HG03469 (cell line): ENCODE measurements at regions not wholly inside any gene's neighbourhood (a gene's known extent, or its start where the extent isn't known, plus 50 kb on each side); places are given as distances from the start of the nearest gene placed in this dataset.

Source experiments
- ATAC-seq: cut with Tn5 transposase; IDR thresholded peaks from one replicate; pipeline ENCODE4 v1.9.1; 2021; ENCODE audit warnings: mild to moderate bottlenecking, moderate library complexity, moderate number of reproducible peaks; ENCODE audit not compliant: unreplicated experiment

DNA sequence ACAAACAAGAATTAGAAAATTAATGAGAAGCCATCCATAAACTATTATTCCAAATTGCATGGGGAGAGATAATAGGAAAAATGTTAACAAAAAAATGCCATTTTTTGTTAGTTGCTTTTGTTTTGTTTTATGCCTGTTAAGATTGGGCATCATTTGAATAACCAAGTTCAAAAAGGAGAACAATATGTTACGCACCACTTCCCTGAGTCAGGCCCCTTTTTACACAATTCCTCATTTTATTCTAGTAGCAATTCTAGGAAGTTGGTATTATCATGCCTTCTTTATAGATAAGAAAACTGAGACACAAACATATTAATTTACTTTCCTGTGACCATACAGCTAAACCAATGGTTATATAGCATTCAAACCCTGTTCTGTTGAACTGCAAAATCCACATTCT, 736.9 kb upstream of the CCDC54 start:
- no peak for ATAC-seq

DNA sequence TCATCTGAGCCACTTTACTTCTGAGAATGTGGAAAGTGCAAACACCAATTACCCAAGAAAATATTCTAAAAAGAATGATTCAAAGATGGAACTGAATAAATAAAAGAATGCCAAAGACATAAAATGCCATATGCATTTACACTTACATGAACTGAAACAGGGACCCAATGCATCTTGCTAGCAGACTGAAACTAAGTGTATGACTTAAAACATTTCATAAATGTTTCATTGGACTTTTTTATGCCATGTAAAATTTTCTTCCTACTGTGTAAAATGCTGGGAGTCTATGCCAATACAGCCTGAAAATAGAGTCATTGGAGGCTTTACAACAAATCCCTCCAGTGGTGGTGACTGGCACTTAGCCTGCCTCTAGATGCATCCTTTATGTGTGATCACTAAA, 735.1 kb upstream of the CCDC54 start:
- no peak for ATAC-seq

DNA sequence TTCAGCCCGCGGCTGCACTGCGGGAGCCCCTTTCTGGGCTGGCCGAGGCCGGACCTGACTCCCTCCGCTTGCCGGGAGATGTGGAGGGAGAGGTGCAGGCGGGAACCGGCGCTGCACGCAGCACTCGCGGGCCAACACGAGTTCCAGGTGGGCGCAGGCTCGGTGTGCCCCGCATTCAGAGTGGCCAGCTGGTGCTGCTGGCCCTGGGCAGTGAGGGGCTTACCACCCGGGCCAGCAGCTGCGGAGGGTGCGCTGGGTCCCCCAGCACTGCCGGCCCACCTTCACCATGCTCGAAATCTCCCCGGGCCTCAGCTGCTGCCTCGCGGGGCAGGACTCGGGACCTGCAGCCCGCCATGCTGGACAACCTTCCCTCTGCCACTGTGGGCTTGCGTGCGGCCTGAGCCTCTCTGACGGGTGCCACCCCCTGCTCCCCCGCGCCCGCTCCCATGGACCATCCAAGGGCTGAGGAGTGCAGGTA, 733.5 kb upstream of the CCDC54 start:
- ATAC-seq: no peak

DNA sequence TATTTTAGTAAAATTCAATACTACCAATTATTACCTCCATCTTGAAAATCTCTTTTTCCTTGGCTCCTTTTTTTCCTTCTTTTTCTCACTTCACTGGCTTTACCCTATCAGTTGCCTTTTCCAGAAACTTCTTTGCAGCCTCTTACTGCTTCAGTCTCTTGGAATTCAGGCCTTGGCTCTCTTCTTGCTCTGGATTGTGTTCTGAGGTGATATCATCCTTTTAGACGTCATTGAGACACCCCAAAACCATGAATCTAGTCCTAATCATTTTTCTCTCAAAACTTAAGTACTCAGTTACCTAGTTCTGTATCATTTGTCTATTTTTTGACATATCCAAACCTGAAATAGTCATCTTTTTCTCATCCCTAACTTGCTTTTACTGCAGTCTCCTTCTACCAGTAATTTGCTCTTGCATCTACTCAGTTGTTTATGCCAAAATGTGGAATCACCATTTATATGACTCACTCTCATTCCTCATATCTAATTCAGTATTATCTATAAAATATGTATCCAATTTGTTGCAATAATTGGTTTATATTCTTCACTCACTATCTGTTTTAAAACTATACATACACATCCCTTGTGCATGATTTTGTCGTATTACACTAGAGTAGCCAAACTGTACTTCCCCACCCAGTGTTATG, 703.2 kb upstream of the CCDC54 start:
- no peak for ATAC-seq

DNA sequence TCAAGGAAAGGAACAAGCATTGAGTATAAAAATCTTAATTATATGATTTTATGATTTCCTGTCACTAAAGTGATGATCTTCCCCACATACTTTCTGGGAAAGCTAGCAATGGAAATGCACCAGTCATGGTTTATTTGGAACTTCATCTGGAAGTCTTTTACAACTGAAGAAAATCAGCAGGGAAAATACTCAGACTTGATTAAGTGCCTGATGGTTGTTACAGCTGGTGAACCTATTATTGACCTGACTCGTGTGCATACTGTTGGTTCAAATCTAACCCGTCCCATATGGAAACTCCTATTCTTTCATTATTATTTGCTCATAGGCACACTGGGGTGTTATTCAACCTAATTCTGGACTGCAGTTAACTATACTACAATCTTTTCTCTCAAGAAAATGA, 701.8 kb upstream of the CCDC54 start:
- no peak for ATAC-seq

DNA sequence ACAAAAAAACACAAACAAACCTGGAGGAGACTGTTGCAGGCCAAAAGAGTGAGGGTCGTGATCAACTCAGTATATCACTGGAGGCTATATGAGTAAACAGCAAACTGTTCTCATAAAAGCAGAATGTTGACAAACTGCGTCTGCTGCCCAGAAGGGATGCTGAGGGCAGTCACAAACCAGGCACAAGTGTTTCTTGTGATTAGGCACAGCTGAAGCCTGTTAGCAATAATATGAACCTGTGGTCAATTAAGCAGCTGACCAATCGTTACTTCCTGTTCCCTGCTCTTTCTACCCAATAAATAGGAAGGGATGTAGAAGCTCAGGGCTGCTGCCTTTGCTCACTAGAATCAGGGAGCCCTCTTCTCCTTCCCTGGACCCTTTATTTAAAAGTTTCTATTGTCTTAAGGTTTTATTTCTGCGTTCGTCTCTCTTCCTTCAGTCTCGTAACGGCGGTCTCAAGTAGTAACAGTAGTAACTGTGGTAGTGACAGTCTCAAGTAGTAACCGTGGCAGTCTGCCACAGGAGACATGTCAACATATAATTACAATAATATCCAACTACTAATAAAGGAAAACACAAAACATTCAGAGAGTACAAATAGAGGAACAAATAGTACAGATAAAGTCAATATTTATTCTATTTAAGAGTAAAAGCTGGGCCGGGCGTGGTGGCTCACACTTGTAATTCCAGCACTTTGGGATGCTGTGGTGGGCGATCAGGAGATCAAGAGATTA, 698.4 kb upstream of the CCDC54 start:
- ATAC-seq: no peak

DNA sequence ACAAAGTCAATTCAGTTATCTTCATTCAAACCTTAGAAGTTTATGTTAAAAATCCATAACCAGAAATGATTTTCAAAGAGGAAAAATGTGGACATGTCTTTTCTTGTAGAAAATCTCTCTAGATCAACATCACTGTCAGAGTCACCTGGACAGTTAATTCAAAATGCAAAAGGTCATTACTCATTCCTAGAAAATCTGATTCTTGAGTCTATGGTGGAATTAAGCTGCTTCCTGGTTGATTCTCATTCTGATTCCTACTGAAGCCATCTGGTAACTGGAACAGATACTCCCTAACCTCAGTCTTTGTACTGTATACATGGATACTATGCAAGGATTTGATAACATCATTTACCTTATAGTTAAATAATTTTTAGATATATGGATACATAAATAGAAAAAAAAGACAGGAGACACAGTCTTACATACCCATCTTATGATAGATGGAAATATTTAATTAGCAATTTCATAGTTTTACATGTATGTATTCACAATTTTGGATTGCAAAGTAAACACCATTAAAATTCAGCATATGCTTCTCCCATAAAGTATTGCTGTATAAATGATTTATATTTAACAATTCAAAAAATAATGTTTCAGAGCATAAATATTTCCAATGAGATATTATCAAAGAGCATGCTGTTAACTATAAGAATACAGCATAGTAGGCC, 693.2 kb upstream of the CCDC54 start:
- no peak for ATAC-seq

DNA sequence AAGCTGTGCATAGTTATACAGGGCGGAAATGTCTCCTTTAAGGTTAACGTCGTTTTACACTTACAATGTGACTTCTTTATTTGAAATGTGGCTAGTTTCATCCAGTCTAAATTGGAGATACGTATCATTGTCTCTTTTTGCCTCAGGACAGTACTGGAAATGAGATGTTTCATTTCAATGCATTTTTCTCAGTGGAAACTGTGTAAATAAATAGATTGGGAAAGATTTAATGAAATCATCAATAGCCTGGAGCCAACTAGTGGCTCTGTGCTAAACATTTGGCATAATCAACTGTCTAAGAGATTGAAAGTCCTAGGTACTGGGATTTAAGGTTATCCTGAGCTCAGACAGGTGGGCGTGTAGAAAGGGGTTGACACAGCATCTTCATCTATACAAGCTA, 691.5 kb upstream of the CCDC54 start:
- no peak for ATAC-seq

DNA sequence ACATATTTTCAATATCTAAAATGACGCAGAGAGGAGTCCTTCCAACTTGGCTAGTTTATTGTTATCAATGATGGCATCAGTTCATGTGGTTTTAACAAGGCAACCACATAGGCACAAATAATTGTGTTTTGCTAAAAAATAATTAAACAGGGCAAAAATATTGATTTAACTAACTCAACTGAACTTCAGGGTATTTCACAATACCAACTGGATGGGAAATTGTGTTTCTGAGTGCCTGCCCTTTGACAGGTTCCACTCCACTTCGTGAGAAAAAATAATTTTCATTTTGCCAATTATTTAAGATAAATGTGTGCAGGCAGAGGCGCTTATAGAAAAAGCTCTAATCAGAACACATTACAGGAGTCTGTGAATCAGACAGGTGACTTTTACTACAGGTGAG, 689.3 kb upstream of the CCDC54 start:
- no peak for ATAC-seq

DNA sequence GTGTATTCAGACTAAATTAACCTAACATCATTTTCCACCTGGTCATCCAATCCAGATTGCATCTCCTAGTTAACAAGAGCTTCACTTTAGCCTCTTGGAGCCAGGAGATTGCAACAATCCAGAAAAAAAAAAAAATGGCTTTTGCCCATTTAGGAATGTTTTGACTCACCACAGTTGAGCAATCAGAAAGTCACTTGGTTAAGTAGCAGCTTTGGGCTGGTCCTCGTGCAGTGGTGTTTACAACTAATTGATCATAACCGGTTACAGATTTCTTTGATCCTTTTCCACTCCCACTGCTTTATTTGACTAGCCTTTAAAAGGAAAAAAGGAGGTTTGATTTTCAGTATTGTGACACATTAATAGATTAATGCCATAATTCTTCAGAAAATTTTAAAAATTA, 688.8 kb upstream of the CCDC54 start:
- ATAC-seq: no peak

DNA sequence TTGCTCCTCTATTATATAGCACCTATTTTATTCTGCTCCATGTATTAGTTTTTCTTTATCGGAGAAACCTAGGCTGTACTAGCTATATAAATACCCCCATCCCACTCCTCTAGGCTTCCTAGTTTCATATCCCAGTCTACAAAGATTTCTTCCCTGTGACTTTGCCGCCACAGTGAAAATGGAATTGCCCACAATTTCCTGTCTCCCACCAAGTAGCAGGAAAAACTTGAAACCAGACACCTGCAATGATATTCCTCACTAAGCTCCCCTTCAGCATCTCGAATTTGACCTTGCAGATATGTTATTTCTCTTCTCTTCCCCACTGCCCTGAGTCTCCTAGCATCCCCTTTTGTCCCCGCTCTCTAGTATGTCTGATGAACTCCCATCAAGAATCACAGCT, 685.8 kb upstream of the CCDC54 start:
- ATAC-seq: no peak

DNA sequence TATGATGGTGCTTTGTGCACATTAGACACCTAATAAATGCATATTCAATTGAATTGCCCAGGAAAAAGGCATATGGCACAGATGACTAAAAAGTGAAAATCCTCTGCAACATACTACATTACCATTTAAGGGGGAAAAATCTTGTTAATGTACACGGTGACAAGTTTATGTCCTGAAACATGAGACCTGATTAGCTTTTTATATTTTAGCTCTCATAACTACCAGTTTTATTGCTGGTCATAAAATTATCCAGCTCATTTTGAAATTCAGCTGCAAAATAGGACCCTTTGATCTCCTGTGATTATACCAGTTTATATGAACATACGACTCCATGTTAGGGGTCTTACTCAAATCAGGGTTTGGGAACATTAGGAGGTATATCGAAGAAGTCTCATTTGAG, 684.6 kb upstream of the CCDC54 start:
- no peak for ATAC-seq

DNA sequence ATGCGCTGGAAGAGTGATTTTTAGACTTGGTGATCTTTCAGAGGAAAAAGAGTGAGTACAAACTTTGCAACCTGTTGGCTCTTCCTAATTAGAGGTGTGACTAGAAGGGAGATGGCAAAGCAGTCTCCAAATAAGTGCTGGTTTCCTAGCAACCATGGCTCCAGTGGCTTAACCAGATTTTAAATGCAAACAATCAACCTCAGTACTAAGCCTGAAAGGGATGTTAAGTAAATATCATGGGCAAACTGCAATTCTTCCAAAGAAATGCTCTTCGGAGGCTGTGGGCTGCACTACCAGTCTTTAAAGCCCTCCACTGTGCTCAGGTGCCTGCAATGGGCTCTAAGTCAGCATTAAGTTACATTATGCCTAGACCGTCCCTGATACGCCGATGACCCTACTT, 678.1 kb upstream of the CCDC54 start:
- no peak for ATAC-seq

DNA sequence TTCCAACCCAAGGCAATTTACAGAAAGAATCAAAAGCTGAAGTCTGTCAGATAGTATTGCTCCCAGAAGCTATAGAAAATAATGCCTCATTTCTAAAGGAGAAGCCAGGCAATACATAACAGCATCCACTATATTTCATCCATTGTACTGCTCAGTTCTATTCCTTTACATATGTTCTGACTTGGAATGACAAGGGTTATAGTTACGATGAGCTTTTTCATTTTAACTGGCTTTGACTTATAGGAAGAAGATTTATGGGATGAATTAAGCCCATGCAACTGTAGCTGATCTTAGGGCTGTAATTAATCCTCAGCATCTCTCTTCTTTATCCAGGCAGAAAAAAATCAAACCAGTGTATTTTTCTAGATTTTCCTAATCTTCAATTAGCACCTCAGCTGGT, 676.3 kb upstream of the CCDC54 start:
- ATAC-seq: no peak

DNA sequence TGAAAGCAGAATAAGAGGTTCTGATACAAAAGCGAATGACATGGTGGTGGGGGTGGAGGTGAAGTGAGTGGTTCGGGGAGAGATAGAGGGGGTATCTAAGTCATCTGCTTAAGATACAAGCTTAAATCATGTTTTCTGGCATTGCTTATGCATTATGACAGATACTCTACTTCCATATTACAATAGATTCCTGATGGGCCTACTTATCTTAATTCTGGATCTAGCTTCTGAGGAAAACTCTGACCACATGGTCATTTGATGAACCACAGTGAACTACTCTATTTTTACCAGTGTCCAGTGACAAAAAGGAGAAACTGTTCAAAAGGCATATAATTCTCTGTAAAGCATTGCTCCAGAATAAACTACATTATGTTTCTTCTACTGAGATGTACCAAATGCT, 673.7 kb upstream of the CCDC54 start:
- ATAC-seq: no peak

DNA sequence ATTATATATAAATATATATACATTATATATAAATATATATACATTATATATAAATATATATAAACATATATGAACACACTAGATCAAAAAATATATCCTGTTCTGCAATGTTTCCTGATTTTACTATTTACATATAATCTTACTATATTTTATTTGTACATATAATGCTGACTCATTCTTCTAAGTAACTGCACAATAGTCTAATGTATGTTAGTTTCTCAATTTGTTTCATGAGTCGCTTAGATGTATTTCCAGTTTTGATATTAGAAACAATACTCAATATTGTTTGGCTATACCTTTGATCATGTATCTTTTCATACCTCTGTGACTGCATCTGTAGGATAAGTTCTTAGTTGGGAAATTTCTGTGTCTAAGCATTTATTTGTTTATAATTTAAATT, 669.9 kb upstream of the CCDC54 start:
- no peak for ATAC-seq

DNA sequence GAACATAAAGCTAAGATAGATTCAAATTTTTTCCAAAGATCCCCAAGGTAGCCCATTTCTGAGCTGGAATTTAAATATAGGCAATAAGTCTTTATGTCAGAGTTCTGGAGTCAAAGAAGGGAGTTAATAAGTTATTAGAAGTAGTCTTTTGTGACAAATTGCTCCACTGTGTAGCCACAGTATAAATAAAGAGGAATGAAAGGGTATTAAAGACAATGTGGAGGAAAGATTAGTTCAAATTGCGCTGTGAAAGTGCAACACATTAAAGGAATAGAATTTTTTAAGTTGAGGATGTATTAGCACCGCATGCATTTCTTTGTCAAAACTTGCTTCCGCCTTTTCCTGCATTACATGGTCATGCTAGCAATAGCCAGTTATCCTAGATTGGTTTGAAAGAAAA, 666.6 kb upstream of the CCDC54 start:
- ATAC-seq: no peak

DNA sequence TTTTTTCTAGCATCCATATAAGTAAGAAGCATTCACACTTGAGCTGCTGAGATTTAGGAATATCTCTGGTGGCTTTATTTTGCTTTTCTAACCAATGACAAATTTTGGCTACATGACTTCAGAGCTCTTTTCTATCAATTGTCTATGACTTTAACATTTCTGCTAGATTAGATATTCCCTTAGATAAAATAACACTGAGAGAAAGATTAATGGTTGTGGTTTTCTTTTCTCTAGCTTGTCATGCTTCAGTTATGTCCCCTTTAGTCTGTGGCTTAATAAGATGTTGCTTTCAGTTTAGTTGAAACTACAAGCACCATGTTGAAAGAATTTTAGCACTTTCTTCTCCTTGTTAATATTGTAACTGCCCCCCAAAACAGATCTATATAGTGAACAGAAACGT, 665.6 kb upstream of the CCDC54 start:
- ATAC-seq: no peak

DNA sequence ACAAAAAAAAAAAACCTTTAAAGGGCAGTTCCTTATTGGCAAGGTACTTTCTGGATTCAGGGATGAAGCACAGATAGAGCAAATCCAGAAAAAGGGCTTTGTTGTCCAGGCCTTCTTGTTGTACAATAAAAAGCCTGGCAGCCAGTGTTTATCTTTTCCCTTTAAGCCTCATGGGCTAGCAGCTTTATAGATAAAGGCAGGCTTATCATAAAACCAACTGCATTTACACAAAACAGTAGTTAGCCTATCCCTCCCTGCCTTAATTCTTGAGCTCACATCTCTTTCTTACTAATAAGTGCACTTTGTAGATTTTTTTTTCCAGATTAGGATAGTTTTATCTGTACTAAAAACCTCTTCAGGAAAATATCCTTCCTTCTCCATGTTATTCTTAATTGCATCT, 662.8 kb upstream of the CCDC54 start:
- ATAC-seq: no peak

DNA sequence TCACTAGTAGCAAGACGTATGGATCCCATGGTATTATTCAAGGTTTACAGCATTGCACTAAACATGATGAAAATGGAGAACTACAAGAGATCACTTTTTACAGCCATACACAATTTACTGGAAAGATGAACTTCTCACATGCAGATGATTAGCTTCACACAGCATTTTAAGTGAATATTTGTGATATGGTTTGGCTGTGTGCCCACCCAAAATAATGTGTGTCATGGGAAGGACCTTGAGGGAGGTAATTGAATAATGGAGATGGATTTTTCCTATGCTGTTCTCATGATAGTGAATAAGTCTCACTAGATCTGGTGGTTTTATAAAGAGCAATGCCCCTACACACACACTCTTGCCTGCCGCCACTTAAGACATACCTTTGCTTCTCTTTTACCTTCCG, 662.0 kb upstream of the CCDC54 start:
- no peak for ATAC-seq

DNA sequence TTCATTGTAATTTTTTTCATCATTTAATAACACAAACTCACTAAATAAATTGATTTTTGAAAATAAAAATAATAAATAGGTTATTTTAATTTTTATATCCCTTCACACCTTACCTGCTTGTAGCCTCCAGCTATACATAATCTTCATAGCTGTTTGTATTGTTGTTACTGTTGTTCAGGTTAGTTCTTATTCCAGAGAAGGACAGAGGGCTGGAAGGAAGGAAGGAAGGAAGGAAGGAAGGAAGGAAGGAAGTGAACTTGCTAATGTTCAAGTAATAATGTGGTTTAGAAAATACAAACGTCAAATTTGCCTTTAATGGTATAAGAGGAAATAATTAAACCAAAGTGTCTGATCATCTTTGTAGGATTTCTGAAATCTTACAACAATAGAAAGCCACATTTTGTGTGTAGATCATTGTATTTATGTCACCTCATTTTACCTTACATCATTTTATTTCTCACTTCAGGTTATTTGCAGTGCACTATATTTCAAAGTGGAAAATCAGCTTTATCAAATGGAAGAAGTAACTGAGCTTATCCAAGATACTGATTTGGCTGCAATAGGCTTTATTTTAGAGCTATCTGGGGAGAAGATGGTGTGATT, 660.0 kb upstream of the CCDC54 start:
- no peak for ATAC-seq

DNA sequence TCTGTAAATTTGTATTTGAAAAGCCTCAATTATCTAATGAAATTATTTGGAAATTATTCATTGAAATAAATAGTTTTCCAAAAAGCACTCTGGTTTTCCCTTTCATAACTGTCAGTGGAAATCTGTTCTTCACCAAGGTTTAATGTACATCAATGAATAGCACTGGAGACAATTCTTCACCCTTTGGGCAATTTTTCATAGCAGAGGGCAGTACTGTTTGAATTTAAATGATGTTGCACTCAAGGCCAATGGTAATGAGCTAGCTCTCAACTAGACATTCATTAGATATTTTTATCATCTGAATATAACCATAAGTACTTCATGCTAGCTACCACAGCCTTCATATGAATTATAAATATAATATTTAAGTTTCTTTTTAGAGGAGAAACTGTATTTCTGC, 658.2 kb upstream of the CCDC54 start:
- no peak for ATAC-seq
